ENCODE measurements at regions not wholly inside any gene's neighbourhood (a gene's known extent, or its start where the extent isn't known, plus 50 kb on each side); places are given as distances from the start of the nearest gene placed in this dataset.

- Histone ChIP-seq H3K4me1 (no peaks in the 10 kb centered on the region), H3K27me3 (peaks cover 0 to 14% (median 0%) of the 10 kb centered on the region in 4 donors), H3K4me3 (no peak overlapping the region), H3K27ac (no peak overlapping the region), H3K36me3 (no peaks in the 10 kb centered on the region), H3K9me3 (no peaks in the 10 kb centered on the region)
- WGBS, 2 donors, result 62 to 89% methylated on average over 2 to 3 of the region's 3 CpGs
- intact Hi-C loops (cut with DNase I), result no loop called here
- TF ChIP-seq POLR2A (IDR thresholded peaks at IDR 0.05) (no peak), CTCF (IDR thresholded peaks at IDR 0.05) (no peak)
- no peak for DNase-seq
These were observed 159.8 kb upstream of the PPP2R3A start for GRCh38 chr3:135805752-135806151.

GRCh38 chr3:135806317-135806716 lies 159.2 kb upstream of the PPP2R3A start:
- no peaks in the 10 kb centered on the region for H3K36me3 ChIP-seq
- intact Hi-C loops (cut with DNase I), result no loop called here
- H3K27ac ChIP-seq, result no peak overlapping the region
- no peaks in the 10 kb centered on the region for H3K9me3 ChIP-seq
- TF ChIP-seq POLR2A (IDR thresholded peaks at IDR 0.05), result no peak
- no peak for TF ChIP-seq CTCF (IDR thresholded peaks at IDR 0.05)
- H3K4me1 ChIP-seq, result no peaks in the 10 kb centered on the region
- no peak for DNase-seq
- H3K27me3 ChIP-seq, result peaks cover 0 to 19% (median 0%) of the 10 kb centered on the region in 4 donors
- H3K4me3 ChIP-seq, result no peak overlapping the region
- 28 to 40% methylated on average over 2 to 3 of the region's 4 CpGs for WGBS, 2 donors

GRCh38 chr3:135807879-135808278 lies 157.6 kb upstream of the PPP2R3A start:
- peaks cover 0 to 20% (median 0%) of the 10 kb centered on the region in 4 donors for H3K27me3 ChIP-seq
- WGBS, 2 donors, result 9% methylated on average over 1 of the region's 1 CpG; no CpG with 5 or more reads in 1 of the 2 donors
- intact Hi-C loops (cut with DNase I), result no loop called here
- no peaks in the 10 kb centered on the region for H3K9me3 ChIP-seq
- H3K27ac ChIP-seq, result no peak overlapping the region
- no peaks in the 10 kb centered on the region for H3K4me1 ChIP-seq
- H3K4me3 ChIP-seq, result no peak overlapping the region
- TF ChIP-seq POLR2A (IDR thresholded peaks at IDR 0.05) (no peak), CTCF (IDR thresholded peaks at IDR 0.05) (no peak)
- no peaks in the 10 kb centered on the region for H3K36me3 ChIP-seq
- DNase-seq, result no peak

GRCh38 chr3:135809021-135809634 lies 156.4 kb upstream of the PPP2R3A start:
- H3K27ac ChIP-seq, result no peak overlapping the region
- no peaks in the 10 kb centered on the region for H3K36me3 ChIP-seq
- H3K4me3 ChIP-seq, result no peak overlapping the region
- 33 to 52% methylated on average over 3 of the region's 4 CpGs for WGBS, 2 donors
- intact Hi-C loops (cut with DNase I), result no loop called here
- TF ChIP-seq CTCF (IDR thresholded peaks at IDR 0.05) (no peak), POLR2A (IDR thresholded peaks at IDR 0.05) (no peak)
- peaks cover 0 to 20% (median 0%) of the 10 kb centered on the region in 4 donors for H3K27me3 ChIP-seq
- H3K9me3 ChIP-seq, result no peaks in the 10 kb centered on the region
- H3K4me1 ChIP-seq, result no peaks in the 10 kb centered on the region
- no peak for DNase-seq

GRCh38 chr3:135811651-135812050 lies 153.9 kb upstream of the PPP2R3A start:
- H3K27ac ChIP-seq, result no peak overlapping the region
- 76 to 78% methylated on average over 5 to 8 of the region's 8 CpGs for WGBS, 2 donors
- H3K36me3 ChIP-seq, result no peaks in the 10 kb centered on the region
- no peaks in the 10 kb centered on the region for H3K9me3 ChIP-seq
- peaks cover 0 to 20% (median 0%) of the 10 kb centered on the region in 4 donors for H3K27me3 ChIP-seq
- no peak overlapping the region for H3K4me3 ChIP-seq
- DNase-seq, result no peak
- TF ChIP-seq CTCF (IDR thresholded peaks at IDR 0.05), result no peak
- no peak for TF ChIP-seq POLR2A (IDR thresholded peaks at IDR 0.05)
- no peaks in the 10 kb centered on the region for H3K4me1 ChIP-seq
- intact Hi-C loops (cut with DNase I), result no loop called here
